ENCODE measurements at regions not wholly inside any gene's neighbourhood (a gene's known extent, or its start where the extent isn't known, plus 50 kb on each side); places are given as distances from the start of the nearest gene placed in this dataset.

- WGBS = 52% methylated on average over 2 of the region's 2 CpGs
- no peak for DNase-seq
- H3K27me3 ChIP-seq (ENCODE audit: control insufficient read depth, insufficient read depth) = no peaks in the 10 kb centered on the region
- intact Hi-C loops (cut with DNase I) = no loop called here
- H3K27ac ChIP-seq (ENCODE audit: low read length) = no peak overlapping the region
- ATAC-seq = no peak
- H3K4me1 ChIP-seq (ENCODE audit: control insufficient read depth, insufficient read depth, low read length) = no peaks in the 10 kb centered on the region
- H3K9me3 ChIP-seq (ENCODE audit: control insufficient read depth, low read length) = no peaks in the 10 kb centered on the region
- no peak overlapping the region for H3K4me3 ChIP-seq (ENCODE audit: low read length)
Measured at GRCh38 chr2:184205048-184205596, 393.2 kb upstream of the ZNF804A start.

- H3K4me1 ChIP-seq (ENCODE audit: control insufficient read depth, insufficient read depth, low read length) = no peaks in the 10 kb centered on the region
- ATAC-seq (no peak), DNase-seq (no peak)
- whole genome bisulfite sequencing = 67% methylated on average over 2 of the region's 2 CpGs
- no peaks in the 10 kb centered on the region for H3K27me3 ChIP-seq (ENCODE audit: control insufficient read depth, insufficient read depth)
- no peak overlapping the region for H3K4me3 ChIP-seq (ENCODE audit: low read length)
- no peak overlapping the region for H3K27ac ChIP-seq (ENCODE audit: low read length)
- H3K9me3 ChIP-seq (ENCODE audit: control insufficient read depth, low read length) = no peaks in the 10 kb centered on the region
- intact Hi-C loops (cut with DNase I) = no loop called here
Measured at GRCh38 chr2:184206045-184206444, 392.3 kb upstream of the ZNF804A start.

GRCh38 chr2:184210329-184210728, 388.0 kb upstream of the ZNF804A start:
- no peaks in the 10 kb centered on the region for H3K9me3 ChIP-seq (ENCODE audit: control insufficient read depth, low read length)
- H3K27me3 ChIP-seq (ENCODE audit: control insufficient read depth, insufficient read depth) = no peaks in the 10 kb centered on the region
- H3K27ac ChIP-seq (ENCODE audit: low read length) = no peak overlapping the region
- DNase-seq (no peak), ATAC-seq (no peak)
- intact Hi-C loops (cut with DNase I) = no loop called here
- no peak overlapping the region for H3K4me3 ChIP-seq (ENCODE audit: low read length)
- WGBS = 72% methylated on average over 3 of the region's 3 CpGs
- H3K4me1 ChIP-seq (ENCODE audit: control insufficient read depth, insufficient read depth, low read length) = no peaks in the 10 kb centered on the region

GRCh38 chr2:184215745-184216144, 382.6 kb upstream of the ZNF804A start:
- no peaks in the 10 kb centered on the region for H3K27me3 ChIP-seq (ENCODE audit: control insufficient read depth, insufficient read depth)
- ATAC-seq (no peak), DNase-seq (no peak)
- H3K27ac ChIP-seq (ENCODE audit: low read length) = no peak overlapping the region
- no peak overlapping the region for H3K4me3 ChIP-seq (ENCODE audit: low read length)
- intact Hi-C loops (cut with DNase I) = no loop called here
- H3K4me1 ChIP-seq (ENCODE audit: control insufficient read depth, insufficient read depth, low read length) = no peaks in the 10 kb centered on the region
- no peaks in the 10 kb centered on the region for H3K9me3 ChIP-seq (ENCODE audit: control insufficient read depth, low read length)
- 86% methylated on average over 1 of the region's 1 CpG for WGBS

- Histone ChIP-seq H3K4me1 (ENCODE audit: control insufficient read depth, insufficient read depth, low read length) (no peaks in the 10 kb centered on the region), H3K27me3 (ENCODE audit: control insufficient read depth, insufficient read depth) (no peaks in the 10 kb centered on the region), H3K4me3 (ENCODE audit: low read length) (no peak overlapping the region), H3K9me3 (ENCODE audit: control insufficient read depth, low read length) (no peaks in the 10 kb centered on the region), H3K27ac (ENCODE audit: low read length) (no peak overlapping the region)
- 48% methylated on average over 1 of the region's 1 CpG for WGBS
- ATAC-seq = no peak
- intact Hi-C loops (cut with DNase I) = no loop called here
- DNase-seq = no peak
Measured at GRCh38 chr2:184256611-184257010, 341.7 kb upstream of the ZNF804A start.

GRCh38 chr2:184261331-184261730, 337.0 kb upstream of the ZNF804A start:
- ATAC-seq (no peak), DNase-seq (no peak)
- intact Hi-C loops (cut with DNase I) = no loop called here
- Histone ChIP-seq H3K27ac (ENCODE audit: low read length) (no peak overlapping the region), H3K4me3 (ENCODE audit: low read length) (no peak overlapping the region), H3K27me3 (ENCODE audit: control insufficient read depth, insufficient read depth) (no peaks in the 10 kb centered on the region), H3K4me1 (ENCODE audit: control insufficient read depth, insufficient read depth, low read length) (no peaks in the 10 kb centered on the region), H3K9me3 (ENCODE audit: control insufficient read depth, low read length) (no peaks in the 10 kb centered on the region)

GRCh38 chr2:184261818-184262217, 336.5 kb upstream of the ZNF804A start:
- no peak for DNase-seq
- intact Hi-C loops (cut with DNase I) = no loop called here
- no peak for ATAC-seq
- Histone ChIP-seq H3K9me3 (ENCODE audit: control insufficient read depth, low read length) (no peaks in the 10 kb centered on the region), H3K4me1 (ENCODE audit: control insufficient read depth, insufficient read depth, low read length) (no peaks in the 10 kb centered on the region), H3K27me3 (ENCODE audit: control insufficient read depth, insufficient read depth) (no peaks in the 10 kb centered on the region), H3K27ac (ENCODE audit: low read length) (no peak overlapping the region), H3K4me3 (ENCODE audit: low read length) (no peak overlapping the region)
- 79% methylated on average over 3 of the region's 3 CpGs for WGBS

- ATAC-seq (no peak), DNase-seq (no peak)
- WGBS = 64% methylated on average over 5 of the region's 5 CpGs
- intact Hi-C loops (cut with DNase I) = no loop called here
- Histone ChIP-seq H3K9me3 (ENCODE audit: control insufficient read depth, low read length) (no peaks in the 10 kb centered on the region), H3K27me3 (ENCODE audit: control insufficient read depth, insufficient read depth) (no peaks in the 10 kb centered on the region), H3K27ac (ENCODE audit: low read length) (no peak overlapping the region), H3K4me1 (ENCODE audit: control insufficient read depth, insufficient read depth, low read length) (peaks cover 1% of the 10 kb centered on the region), H3K4me3 (ENCODE audit: low read length) (no peak overlapping the region)
Measured at GRCh38 chr2:184268900-184269477, 329.3 kb upstream of the ZNF804A start.

GRCh38 chr2:184270660-184271059, 327.7 kb upstream of the ZNF804A start:
- peaks cover 1% of the 10 kb centered on the region for H3K4me1 ChIP-seq (ENCODE audit: control insufficient read depth, insufficient read depth, low read length)
- DNase-seq (no peak), ATAC-seq (no peak)
- WGBS = 69% methylated on average over 5 of the region's 5 CpGs
- intact Hi-C loops (cut with DNase I) = no loop called here
- H3K27me3 ChIP-seq (ENCODE audit: control insufficient read depth, insufficient read depth) = no peaks in the 10 kb centered on the region
- no peak overlapping the region for H3K4me3 ChIP-seq (ENCODE audit: low read length)
- H3K9me3 ChIP-seq (ENCODE audit: control insufficient read depth, low read length) = no peaks in the 10 kb centered on the region
- no peak overlapping the region for H3K27ac ChIP-seq (ENCODE audit: low read length)

- Histone ChIP-seq H3K27ac (ENCODE audit: low read length) (no peak overlapping the region), H3K4me3 (ENCODE audit: low read length) (no peak overlapping the region), H3K4me1 (ENCODE audit: control insufficient read depth, insufficient read depth, low read length) (peaks cover 1% of the 10 kb centered on the region), H3K9me3 (ENCODE audit: control insufficient read depth, low read length) (no peaks in the 10 kb centered on the region), H3K27me3 (ENCODE audit: control insufficient read depth, insufficient read depth) (no peaks in the 10 kb centered on the region)
- no peak for ATAC-seq
- 57% methylated on average over 1 of the region's 1 CpG for WGBS
- intact Hi-C loops (cut with DNase I) = no loop called here
- no peak for DNase-seq
Measured at GRCh38 chr2:184272056-184272455, 326.3 kb upstream of the ZNF804A start.

GRCh38 chr2:184294831-184295230, 303.5 kb upstream of the ZNF804A start:
- Histone ChIP-seq H3K27ac (ENCODE audit: low read length) (no peak overlapping the region), H3K27me3 (ENCODE audit: control insufficient read depth, insufficient read depth) (no peaks in the 10 kb centered on the region), H3K4me3 (ENCODE audit: low read length) (no peak overlapping the region), H3K4me1 (ENCODE audit: control insufficient read depth, insufficient read depth, low read length) (no peaks in the 10 kb centered on the region), H3K9me3 (ENCODE audit: control insufficient read depth, low read length) (no peaks in the 10 kb centered on the region)
- ATAC-seq = no peak
- intact Hi-C loops (cut with DNase I) = no loop called here
- WGBS = 47% methylated on average over 2 of the region's 2 CpGs
- DNase-seq = no peak

GRCh38 chr2:184297085-184297484, 301.2 kb upstream of the ZNF804A start:
- no peaks in the 10 kb centered on the region for H3K9me3 ChIP-seq (ENCODE audit: control insufficient read depth, low read length)
- intact Hi-C loops (cut with DNase I) = no loop called here
- ATAC-seq (no peak), DNase-seq (no peak)
- no peak overlapping the region for H3K27ac ChIP-seq (ENCODE audit: low read length)
- H3K4me1 ChIP-seq (ENCODE audit: control insufficient read depth, insufficient read depth, low read length) = no peaks in the 10 kb centered on the region
- H3K27me3 ChIP-seq (ENCODE audit: control insufficient read depth, insufficient read depth) = no peaks in the 10 kb centered on the region
- 93% methylated on average over 2 of the region's 2 CpGs for WGBS
- no peak overlapping the region for H3K4me3 ChIP-seq (ENCODE audit: low read length)
